ENCODE measurements at regions not wholly inside any gene's neighbourhood (a gene's known extent, or its start where the extent isn't known, plus 50 kb on each side); places are given as distances from the start of the nearest gene placed in this dataset.

DNA sequence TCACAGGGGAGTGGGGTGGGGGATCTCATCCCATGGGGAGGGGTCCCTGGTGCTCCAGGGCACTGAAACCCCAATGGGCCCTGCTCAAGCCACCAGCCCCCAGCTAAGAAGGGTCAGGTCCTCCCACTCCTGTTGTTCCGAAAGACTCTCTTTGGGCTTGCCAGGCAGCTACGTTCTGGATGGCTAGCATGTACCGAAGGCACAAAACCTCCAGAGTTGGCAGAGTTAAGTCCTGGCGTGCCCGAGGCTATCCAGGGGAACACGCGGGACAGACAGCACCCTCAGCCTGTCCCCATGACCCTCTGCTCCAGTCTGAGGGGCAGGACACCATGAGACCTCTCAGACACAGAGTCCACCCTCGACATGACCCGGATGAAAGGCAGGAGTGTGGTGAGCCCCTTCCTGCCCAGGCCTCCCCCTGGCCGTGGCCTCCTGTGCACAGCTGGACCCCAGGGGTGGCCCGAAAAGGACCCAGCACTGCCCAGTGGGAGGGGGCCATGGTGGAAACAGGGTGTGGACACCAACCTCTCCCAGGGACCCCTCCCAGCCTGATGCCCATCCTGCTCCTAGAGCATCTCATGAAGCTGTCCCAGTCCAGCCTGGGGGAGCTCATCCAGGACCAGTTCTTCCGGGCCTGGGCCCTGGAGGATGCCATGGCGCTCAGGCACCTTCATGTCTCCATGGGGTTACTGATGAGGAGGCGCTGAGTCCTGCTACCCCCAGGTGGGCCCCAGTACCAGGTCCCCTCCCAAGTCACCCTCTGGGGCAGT lies 53.0 kb upstream of the TPM4 start:
- no peak for DNase-seq

DNA sequence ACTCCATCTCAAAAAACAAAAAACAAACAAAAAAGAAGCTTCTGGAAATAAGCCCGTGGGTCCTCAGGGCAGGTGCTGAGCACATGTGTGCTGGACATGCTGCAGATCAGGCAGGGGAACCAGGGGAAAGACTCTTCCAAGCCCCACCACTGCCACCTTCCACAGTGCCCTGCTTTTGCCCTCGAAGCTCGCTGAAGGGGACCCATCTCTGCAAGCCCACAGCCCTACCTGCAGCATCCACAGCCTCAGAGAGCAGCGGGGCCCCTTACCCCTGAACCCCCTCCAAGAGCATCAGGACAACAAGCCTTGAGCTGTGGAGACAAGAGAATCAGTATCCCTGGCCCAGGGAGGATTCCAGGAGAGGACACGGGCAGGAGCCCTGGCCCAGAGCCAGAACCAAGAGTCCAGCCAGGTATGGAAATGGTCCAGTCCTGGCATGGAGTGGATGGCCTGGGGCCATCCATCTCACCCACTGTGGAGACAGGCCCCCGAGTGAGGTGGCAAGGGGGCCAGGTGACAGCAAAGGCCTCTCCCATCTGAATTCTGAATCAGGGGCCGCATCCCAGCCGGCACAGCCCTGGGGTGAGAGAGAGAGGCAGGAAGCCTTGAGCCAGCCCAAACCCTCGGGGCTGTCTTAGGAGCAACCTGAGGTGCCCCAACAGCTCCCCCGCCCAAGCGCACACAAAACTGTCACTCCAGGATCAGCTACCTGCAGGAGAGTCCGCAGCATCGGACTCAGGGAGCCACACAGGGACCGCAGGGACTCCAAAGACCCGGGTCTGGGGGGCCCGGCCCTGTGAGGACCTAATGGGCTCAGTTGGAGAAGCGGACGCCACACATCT lies 51.8 kb upstream of the TPM4 start:
- no peak for DNase-seq

DNA sequence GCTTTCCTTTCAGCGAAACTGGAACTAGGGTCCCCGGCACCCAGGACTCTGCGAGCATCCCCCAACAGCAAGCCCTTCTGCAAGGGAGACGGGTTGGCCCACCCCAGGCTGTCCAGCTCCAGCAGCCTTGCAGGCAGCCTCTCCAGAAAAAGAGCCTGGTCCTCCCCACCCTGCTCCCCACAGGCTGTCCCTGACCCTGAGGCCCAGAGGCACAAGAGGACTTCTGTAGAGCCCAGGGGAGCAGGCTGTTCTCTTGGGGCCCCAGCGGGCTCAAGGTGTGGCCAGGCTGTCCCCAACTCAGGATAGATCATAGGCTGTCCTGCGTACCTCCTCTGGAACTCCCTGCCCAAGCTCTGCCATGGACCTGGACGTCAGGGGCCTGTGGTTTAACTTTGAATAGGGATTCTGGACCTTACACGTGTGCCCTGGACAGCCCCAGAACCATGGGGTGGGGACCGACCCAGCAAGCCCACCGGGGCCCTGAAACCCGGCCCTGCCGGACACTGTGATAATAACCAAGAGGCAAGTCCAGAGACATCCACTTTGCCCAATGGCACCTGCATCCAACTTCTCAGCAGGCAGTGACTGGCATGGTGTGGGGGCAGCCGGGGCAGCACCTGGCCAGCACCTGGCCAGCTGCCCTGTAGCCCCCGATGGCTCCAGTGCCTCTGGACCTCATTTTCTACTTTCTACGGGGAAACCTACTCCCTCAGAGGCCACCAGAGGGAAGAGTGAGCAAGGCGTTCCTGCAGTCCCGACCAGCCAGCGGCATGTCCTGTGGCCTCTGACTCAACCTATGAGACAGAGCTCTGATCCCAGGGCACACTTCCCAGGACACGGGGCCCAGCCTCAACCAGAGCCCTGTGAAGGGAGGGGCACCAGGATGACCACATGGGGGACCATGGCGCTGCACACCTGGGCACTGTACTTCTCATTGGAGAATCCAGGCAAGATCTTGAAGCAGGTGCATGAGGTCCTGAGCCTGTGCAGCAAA lies 50.9 kb upstream of the TPM4 start:
- no peak for DNase-seq

- DNase-seq = no peak
These were observed 50.2 kb upstream of the TPM4 start for GRCh38 chr19:16026131-16026530.

Data from CD4-positive, alpha-beta T cell treated with Interleukin-17A for 1 hour (primary cell).